HG03460 (cell line): ENCODE measurements at regions not wholly inside any gene's neighbourhood (a gene's known extent, or its start where the extent isn't known, plus 50 kb on each side); places are given as distances from the start of the nearest gene placed in this dataset.

Experiments
- ATAC-seq: cut with Tn5 transposase; IDR thresholded peaks from one replicate; pipeline ENCODE4 v1.9.1; 2021; ENCODE audit not compliant: unreplicated experiment

DNA sequence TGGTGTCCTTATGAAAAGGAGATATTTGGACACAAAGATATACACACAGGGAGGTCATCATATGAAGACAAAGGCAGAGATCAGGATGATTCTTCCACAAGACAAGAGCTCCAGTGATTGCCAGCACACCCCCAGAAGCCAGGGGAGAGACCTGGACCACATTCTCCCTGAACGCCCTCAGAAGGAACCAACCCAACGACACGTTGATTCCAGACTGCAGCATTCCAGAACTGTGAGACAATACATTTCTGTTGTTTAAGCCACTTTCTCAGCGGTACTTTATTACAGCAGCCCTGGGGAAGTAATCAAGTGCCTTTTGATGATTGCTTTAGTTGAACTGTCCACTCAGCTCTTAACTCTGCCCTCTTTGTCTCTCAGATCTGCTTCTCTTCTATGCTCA lies 285.5 kb upstream of the SMARCA2 start:
- ATAC-seq: no peak

DNA sequence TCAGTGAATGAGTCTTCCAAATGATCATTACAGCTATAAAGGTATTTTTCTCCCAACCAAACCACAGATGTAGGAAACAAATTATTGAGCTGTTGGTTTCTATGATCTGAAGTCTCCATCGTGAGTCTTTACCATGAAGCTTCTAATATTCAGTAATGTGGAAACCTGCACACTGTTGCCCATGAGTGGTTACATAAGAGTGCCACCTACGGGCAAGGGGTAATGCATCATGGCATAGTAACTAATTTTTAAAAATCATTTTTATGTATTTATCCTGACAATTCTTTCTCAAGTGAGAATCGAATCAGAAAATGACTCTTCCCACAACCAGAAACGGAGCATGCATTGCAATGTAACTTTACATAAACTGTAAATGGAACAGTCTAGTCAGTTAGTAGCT lies 282.5 kb upstream of the SMARCA2 start:
- ATAC-seq: no peak

DNA sequence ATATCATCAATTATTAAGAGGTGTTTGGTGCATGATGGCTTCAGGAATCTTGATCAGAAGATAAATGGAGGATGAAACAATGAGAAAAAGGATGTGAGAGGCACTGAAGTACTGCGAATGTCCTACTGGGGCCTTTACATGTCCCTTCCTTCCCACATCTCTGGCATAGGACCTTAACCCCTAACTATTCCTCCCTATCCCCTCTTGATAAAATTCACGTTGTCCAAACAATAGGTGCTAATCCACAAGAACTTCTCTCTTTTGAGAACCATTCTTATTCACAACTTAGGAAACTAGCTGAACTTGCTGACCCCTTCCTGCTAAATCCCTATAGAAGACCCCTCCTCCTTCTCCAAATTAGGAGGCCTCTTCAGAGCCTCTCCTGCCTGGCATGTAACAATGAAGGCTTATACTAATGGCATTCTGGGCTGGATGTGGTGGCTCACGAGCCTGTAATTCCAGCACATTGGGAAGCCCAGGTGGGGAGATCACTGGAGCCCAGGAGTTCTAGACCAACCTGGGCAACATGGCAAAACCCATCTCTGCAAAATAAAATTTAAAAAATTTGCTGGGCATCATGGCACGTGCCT lies 276.5 kb upstream of the SMARCA2 start:
- no peak for ATAC-seq

DNA sequence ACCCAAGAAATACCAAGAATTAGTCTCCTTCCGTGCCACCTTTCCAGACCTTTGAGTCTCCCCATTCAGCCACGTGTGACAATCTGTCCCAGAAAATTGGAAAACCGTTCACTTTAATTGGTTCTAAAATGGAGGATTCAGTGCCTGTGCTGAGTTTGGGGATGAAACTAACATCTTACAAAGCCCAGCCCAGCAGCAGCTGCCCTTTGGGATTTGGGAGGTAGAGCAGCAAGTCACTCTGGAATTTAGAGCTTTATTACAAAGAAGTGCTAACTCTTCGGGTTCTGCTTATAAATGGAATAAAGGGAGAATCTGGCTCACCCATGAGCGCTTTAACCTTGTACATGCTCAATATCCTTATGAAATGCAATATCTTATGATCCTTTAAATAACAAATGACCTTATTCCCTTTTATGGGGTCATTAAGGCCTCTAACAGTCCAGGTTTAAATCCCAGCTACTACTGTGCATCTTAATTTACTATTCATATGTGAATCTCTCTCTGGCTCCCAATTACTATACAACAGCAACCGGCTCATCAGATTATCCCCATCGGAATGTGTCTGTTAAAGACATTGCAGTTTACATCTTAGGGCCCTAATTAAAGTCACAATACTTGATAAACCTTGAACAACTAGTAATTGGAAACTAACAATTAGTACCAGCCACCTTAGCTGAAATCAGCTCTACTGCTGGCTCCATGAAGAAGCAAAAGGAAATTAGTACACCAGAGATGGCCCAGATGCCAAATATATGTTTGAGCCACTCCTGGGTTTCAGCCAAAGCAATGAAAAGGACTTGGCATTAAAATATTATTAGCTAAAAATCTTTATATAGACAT lies 271.8 kb upstream of the SMARCA2 start:
- no peak for ATAC-seq

DNA sequence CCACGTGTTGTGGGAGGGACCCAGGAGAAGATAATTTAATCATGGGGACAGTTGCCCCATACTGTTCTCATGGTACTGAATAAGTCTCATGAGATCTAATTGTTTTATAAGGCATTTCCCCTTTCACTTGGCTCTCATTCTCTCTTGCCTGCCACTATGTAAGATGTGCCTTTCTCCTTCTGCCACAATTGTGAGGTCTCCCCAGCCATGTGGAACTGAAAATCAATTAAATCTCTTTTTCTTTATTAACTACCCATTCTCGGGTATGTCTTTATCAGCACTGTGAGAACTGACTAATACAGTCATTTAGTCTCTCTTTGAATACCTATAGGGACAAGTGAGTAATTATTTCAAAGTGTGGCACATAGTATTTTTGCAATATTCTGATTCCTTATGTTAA lies 269.2 kb upstream of the SMARCA2 start:
- no peak for ATAC-seq

DNA sequence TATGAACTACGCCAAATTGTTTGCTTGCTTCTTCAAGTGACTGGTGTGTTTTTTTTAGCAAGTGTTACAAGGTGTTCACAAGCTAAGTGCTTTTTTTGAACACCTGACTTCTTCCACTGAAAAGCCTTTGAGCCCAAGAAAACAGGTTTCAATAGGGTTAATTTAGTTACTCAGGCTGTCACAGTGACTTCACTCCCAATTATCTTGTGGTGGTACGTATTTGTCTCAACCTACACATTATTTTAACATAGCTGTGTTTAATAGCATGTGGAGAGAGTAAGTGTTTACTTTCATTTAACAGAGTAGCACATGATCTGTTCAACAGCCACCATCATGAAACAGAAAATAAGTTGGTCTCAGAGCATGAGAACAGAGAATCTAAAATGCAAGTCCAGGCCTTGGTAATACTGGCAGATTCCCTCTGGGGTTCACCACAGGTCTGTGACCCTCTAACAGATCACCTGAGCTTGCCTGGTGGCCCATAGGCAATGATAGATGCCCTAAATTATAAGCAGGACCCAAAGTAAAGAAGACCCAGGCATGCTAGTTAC lies 267.7 kb upstream of the SMARCA2 start:
- ATAC-seq: no peak

DNA sequence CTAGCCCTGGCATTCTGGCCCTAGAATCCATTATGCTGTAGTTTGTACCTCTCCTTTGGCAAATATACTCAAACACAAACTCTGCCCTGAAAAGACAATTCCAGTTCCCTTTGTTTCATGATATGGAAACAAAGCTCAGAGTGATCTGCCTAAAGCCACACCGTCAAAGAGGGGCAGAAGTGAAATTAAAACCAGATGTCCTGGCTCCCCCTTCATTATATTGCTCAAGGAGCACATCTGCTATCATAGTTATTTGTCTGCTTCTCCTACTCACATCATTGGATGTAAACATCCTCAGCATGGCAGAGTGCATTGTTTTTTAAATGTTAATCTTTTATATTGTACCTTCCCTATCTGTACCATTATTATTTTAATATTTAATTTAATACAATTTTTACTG lies 266.7 kb upstream of the SMARCA2 start:
- no peak for ATAC-seq

DNA sequence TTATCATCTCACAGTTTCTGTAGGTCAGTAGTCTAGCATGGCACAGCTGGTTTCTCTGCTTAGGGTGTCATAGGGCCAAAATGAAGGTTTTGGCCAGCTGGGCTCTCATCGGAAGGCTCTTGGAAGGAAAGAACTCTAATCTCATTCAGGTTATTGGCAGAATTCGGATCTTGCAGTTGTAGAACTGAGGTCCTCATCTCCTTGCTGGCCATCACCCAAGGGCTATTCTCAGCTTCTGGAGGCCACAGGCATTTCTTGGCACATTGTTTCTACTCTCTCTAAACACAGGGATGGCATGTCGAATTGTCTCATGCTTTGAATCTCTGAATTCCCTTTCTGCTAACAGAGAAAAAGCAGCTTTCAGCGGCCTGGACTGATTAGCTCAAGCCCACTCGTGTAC lies 258.0 kb upstream of the SMARCA2 start:
- ATAC-seq: no peak

DNA sequence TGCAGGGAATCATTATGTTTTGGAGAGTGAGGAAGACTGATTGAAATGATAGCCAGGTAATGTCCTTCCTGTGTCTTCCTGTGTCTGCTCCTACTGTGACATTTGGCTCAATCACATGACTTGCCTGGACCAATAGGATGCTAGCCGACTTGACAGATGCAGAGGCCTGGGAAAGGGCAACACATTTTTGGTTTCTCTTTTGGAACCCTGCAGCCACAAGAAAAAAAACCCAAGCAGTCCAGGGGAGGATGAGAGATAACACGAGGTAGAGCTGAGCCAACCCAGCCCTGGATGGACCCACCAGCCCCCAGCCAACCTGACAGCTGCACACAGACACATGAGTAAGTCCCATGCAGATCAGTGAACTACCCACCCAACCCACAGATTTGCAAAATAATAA lies 256.1 kb upstream of the SMARCA2 start:
- ATAC-seq: peak; percentile 81

DNA sequence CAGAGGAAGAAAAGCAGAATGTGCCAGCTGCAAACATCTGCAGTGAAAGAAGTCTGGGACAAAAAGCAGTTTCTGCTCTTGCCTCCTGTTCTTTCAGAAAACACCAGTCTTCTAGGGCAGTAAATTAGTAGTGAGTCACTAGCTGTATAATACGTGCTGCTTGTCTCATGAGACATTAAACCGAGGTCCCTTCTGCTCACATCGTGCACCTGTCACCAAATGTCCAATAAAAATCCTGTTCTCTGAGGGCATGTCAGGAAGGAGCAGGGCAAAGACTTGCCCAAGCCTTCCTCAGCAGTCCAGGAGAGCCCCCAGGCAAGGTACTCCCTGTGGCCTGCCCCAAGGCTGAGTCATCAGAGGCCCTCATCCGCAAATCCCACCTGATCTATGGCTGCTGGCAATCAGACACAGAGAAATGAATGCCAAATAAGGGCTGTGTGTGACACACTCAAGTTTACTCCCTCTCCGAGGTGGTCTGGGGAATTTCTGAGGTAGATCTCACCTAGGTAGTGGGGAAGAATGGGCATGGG lies 255.3 kb upstream of the SMARCA2 start:
- no peak for ATAC-seq

DNA sequence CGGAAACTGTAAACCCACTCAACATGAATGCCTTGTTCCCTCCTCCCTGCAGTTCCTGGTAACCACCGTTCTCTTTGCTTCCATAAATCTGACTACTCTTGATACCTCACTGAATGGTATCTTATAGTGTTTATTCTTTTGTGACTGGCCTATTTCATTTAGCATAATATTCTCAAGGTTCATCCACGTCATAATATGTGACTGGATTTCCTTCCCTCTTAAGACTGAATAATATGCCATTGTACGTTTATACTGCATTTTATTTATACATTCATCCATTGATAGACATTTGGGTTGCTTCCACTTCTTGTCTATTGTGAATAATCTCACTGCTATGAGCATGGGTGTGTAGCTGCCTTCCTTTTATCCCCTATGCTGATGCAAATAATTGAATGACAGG lies 253.3 kb upstream of the SMARCA2 start:
- ATAC-seq: no peak

DNA sequence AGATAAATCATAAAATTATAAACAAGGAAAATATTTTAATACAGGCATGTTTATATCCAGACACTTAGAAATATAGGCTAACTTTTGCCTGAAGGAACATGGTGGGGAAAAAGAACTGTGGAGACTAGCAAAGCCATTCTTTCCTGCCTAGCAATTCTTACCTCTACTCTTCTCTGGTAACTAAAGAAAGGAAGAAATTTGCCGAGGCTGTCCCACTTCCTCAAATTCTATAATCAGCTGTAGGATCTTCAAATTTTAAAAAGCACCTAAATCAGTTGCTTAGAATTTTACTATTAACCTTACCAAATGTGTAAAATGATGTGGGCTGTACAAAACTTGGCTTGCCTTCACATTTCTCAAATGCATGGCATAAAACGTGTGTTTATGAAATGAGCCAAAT lies 249.1 kb upstream of the SMARCA2 start:
- ATAC-seq: no peak

DNA sequence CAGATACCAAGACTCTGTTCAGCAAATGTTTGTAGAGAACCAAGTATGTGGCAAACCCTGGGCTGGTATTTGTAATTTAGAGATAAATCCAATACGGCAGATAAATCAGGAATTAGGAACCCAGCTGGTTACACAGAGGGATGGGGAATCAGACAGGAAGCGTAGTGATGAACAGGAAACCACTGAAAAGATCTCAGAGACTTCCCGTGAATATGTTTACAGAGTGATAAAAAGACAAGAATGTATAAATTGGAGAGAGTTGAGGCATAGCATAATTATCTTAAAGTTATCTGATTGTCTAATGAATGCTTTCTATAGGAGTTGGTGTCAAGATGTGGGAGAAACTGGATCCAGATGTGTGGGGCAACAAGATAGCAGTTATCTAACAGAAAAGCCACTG lies 246.6 kb upstream of the SMARCA2 start:
- no peak for ATAC-seq

DNA sequence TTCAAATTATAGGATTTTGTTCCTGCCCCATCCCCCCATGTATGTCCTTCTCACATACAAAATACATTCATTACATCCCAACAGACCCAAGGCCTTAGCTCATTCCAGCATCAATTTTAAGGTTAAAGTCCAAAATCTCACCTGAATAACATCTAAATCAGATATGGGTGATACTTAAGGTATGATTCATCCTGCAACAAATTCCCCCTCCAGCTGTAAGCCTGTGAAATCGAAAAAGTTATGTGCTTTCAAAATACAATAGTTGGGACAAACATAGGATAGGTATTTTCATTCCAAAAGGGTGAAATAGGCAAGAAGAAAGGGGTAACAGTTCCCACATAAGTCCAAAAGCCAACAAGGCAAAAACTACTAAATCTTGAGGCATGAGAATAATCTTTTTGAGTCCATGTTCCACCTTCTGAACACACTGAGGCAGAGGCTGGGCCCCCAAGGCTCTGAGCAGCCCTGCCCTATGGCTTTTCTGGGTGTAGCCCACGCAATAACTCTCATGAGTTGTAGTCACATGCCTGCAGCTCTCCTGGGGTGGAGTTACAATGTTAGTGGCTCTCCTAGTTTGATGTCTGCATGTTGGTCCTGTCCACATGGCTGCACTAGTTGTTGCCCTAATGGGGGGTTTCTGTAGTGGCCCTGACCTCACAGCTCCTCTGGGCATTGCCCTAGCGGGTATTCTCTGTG lies 243.9 kb upstream of the SMARCA2 start:
- no peak for ATAC-seq

DNA sequence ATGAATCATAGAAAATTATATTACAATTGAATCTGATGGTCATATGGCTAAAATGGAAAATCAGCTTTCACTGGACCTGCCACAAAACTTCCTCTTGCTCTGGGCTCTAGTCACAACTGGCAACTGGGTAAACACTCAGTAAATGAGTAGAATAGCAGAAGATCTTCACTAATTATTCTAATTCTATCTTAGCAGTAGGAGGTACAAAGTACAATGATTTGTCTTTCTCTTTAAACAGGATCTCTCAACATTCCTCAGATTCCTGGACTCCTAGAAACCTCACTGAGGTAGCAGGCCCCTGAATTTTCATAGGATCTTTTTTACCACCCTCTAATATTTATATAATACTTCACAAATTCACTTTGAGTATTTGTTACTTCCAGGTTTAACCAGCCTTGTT lies 239.9 kb upstream of the SMARCA2 start:
- no peak for ATAC-seq

DNA sequence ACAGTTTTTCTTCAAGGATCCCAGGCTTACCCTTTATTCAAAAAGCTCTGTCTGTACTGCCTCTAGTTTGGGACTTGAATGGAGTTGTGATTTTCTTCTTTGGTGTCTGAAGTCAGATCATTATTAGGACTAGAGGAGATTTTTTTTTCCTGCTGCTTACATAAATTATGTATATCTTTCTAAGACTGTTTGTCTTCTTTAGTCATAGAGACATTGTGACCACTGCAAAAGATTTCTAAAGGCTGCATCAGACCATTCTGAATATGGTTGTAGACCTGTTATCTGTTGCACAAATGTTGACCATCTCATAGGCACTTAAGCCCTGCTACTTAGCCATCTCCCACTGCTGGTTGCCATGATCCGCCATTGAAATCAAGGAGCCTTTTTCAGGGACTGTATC lies 238.5 kb upstream of the SMARCA2 start:
- no peak for ATAC-seq

DNA sequence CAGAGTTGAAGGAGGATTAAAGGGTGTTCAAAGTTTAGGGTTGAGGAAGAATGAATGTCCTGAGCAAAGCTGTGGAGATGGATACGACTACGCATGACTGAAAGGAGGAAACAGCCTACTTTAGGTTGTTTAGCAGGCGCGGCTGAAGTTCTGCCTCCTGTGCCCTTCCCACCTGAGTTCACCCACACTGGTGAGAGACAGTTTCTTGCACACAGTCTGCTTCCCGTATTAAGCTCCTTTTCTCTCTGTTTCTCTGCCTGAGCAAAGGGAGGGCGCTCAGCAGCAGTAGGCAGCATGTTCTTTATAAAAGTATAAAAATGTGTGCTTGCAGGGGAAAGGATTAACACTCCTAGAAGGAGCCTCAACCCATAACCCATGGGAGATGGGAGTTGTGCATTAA lies 224.0 kb upstream of the SMARCA2 start:
- ATAC-seq: no peak

DNA sequence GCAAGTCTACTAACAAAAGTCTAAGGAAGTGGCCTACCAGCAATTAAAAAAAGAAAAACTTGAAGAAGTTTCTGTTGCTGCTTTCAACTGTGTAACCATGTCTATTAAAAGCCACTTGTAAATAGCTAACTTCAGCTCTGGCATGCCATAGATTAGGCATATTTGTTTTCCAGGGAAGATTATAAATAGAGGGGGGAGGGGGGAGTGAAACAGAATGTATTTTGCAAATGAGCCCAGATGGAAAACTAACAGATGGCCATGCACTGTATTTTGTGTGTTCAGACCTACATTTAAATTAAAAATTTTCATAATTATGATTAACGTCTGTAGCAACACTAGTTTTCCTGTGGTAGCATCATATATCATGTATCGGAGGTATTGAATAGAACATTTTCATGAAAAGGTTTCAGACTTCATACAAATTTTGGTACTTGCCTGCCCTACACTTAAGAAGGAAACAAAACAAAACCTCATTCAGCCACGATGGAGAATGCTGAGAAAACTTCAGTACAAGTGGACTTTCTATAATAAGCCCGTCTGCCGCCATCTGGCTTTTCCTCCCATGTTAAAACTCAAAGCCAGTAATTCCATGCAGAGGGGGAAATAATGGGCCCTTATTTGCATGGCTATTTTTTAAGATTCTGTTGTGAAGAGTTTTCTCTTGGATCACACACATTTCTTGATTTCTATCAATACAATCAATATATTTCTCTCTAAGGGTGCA lies 220.4 kb upstream of the SMARCA2 start:
- ATAC-seq: no peak

DNA sequence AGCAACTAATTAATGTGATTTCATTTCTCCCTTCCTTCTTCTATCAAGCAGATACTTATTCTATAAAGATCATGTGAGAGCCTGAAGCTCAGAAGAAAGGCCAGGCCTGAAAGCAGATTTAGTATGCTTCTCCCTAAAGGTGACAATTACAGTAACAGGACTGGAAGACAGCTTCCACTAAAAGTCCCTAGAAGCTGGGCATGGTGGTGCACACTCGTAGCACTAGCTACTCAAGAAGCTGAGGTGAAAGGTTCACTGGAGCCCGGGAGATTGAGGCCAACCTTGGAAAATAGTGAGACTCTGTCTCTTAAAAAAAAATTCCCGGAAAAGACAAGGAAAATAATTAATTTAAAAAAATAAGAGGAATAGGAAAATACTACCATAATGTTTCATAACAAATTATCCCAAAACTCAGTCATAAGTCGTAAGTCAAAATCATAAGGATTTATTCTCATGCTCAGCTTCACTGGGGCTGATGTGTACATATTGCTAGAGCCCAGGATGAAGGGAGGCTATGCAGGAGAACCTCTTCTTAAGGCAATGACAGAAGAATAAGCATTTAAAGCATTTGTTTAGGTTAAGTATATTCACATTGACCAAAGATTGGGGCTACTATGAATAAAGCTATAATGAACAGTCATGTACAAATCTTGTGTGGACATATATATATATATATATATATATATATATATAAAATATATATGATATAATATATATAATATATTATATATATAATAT lies 210.8 kb upstream of the SMARCA2 start:
- no peak for ATAC-seq

DNA sequence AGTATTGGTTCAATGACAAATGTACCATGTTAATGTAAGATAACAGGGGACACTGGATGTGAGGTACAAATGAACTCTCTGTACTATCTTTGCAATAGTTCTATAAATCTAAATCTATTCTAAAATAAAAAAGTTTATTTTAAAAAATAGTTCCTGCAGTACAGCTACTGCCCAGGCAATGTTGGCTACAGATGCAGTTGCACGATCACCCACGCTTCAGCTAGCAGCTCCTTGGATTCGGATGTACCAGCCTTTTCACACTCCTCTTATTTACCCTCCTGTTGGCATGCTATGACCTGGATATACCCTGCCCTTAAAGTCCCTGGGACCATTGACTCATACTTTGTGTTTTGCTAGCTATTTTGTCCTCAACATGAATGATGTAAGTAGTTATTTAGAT lies 185.4 kb upstream of the SMARCA2 start:
- ATAC-seq: no peak
